ENCODE measurements at regions not wholly inside any gene's neighbourhood (a gene's known extent, or its start where the extent isn't known, plus 50 kb on each side); places are given as distances from the start of the nearest gene placed in this dataset.

DNA sequence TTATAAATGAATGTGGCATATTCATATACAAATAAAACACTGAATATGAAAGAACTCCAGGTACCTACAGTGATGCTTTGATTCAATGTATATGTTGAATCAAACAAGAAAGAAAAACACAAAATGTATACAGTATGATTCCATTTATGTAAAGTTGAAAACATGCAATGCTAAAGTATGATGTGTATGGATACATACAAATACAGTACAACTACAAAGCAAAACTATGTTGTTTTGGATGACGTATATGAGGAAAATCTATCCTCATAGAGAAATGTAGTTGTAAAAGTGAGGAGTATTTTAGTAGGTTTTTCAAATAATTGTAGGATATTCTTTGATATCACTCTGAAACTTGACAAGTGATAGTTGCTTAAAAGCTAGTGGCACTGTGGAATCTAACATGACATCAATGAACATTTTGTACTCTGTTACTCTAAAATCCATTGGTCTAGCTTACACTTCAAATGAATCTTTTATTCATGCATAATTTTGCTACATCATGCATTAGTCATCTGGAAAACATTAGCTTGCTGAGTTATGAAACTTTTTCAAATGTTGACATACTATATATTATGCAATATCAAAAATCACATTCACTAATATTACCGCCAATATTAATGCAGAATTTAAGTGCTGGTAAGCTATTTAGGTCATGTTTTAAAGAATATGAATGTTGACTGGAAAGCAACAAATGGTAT, 278.1 kb upstream of the CHRNA7 start:
- no peak for DNase-seq (ENCODE audit: extremely low read depth, low read depth)
- H3K4me3 ChIP-seq (replicated peaks; ENCODE audit: low read depth, low read length) = no peak overlapping the region
- no peak for TF ChIP-seq CTCF (IDR thresholded peaks at IDR 0.05; ENCODE audit: low read depth, low read length, missing control alignments)

GRCh38 chr15:31752905-31753304, 277.4 kb upstream of the CHRNA7 start:
- no peak overlapping the region for H3K4me3 ChIP-seq (replicated peaks; ENCODE audit: low read depth, low read length)
- no peak for DNase-seq (ENCODE audit: extremely low read depth, low read depth)
- no peak for TF ChIP-seq CTCF (IDR thresholded peaks at IDR 0.05; ENCODE audit: low read depth, low read length, missing control alignments)

DNA sequence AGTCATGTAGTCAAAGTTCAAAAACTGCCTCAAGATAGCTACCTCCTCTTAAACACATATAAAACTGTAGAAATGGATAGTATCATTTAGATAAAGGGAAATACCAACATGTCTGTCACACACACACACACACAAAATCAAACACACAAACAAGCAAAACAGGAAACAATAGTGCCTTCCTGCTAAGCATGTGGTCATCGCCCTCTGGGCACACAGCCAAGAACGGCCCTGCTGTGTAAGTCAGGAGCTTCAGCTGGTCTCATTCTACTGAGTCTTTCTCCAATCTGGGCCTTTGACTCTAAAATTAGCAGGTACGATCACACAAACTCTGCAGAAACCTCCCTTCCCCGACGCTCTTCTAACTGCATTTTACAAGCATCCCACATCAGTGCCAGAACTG, 272.2 kb upstream of the CHRNA7 start:
- no peak overlapping the region for H3K4me3 ChIP-seq (replicated peaks; ENCODE audit: low read depth, low read length)
- TF ChIP-seq CTCF (IDR thresholded peaks at IDR 0.05; ENCODE audit: low read depth, low read length, missing control alignments) = no peak
- no peak for DNase-seq (ENCODE audit: extremely low read depth, low read depth)

DNA sequence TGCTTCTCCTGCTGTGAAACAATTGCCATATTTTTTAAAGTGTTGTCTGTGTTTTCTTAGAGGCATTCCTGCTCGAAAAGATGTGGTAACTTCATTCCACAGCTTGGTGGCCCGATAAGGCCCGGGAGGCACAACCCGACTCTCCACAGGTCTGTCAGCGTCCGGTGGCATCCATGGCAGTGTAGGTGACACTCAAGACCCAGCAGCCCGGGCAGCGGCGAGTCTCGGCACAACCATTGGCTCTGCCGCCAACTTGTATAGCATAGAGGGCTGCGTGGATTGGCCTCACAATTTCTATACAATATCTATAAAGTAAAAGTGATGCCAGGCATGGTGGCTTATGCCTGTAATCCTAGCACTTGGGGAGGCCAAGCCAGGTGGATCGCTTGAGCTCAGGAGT, 262.3 kb upstream of the CHRNA7 start:
- H3K4me3 ChIP-seq (replicated peaks; ENCODE audit: low read depth, low read length) = no peak overlapping the region
- DNase-seq (ENCODE audit: extremely low read depth, low read depth) = no peak
- no peak for TF ChIP-seq CTCF (IDR thresholded peaks at IDR 0.05; ENCODE audit: low read depth, low read length, missing control alignments)

DNA sequence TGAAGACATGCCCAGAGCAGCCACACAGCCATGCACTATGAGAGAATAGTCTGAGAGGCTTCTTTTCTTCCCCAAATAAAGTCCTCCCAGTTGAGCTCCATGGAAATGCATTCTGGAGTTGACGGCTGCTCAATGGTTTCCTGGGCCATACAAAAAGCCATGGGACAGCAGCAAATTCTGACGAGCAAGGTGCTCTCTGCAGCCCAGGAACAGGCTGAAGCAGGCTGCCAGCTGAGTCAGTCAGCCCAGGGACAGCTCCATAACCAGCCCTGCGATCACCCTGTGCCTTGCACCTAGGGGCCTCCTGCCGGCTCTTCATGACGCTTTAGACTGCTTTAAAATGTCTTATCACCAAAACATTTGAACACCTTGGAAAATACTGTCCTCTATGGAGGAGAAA, 256.3 kb upstream of the CHRNA7 start:
- H3K4me3 ChIP-seq (replicated peaks; ENCODE audit: low read depth, low read length) = no peak overlapping the region
- TF ChIP-seq CTCF (IDR thresholded peaks at IDR 0.05; ENCODE audit: low read depth, low read length, missing control alignments) = no peak
- no peak for DNase-seq (ENCODE audit: extremely low read depth, low read depth)

DNA sequence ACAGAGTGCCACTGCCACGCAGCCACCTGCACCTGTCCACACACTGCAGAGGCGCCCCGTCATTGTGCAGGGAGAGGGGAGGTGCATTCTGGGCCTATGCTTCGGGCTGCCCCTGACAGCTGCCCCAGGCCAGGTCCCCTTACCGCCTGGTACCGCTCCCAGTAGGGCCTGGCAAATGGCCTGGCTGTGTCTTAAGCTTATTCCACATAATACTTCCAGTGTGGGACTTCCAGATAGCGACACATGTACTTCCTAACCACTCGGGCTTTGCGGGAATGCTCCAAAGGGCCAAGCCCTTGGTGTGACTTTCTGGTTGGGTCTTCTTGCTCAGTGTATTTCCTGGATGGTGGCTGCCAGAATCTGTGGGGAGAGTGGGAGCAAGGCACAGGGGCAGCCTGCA, 254.3 kb upstream of the CHRNA7 start:
- H3K4me3 ChIP-seq (replicated peaks; ENCODE audit: low read depth, low read length) = no peak overlapping the region
- no peak for DNase-seq (ENCODE audit: extremely low read depth, low read depth)
- TF ChIP-seq CTCF (IDR thresholded peaks at IDR 0.05; ENCODE audit: low read depth, low read length, missing control alignments) = no peak

GRCh38 chr15:31781261-31781660, 249.1 kb upstream of the CHRNA7 start:
- DNase-seq (ENCODE audit: extremely low read depth, low read depth) = no peak
- H3K4me3 ChIP-seq (replicated peaks; ENCODE audit: low read depth, low read length) = no peak overlapping the region
- no peak for TF ChIP-seq CTCF (IDR thresholded peaks at IDR 0.05; ENCODE audit: low read depth, low read length, missing control alignments)
